IPS-15b (cell line): ENCODE measurements at regions not wholly inside any gene's neighbourhood (a gene's known extent, or its start where the extent isn't known, plus 50 kb on each side); places are given as distances from the start of the nearest gene placed in this dataset.

Experiments used
- H3K27me3 ChIP-seq: one replicate; pipeline ENCODE4 v1.6.1; 2013; ENCODE audit warnings: low read length; ENCODE audit not compliant: control insufficient read depth, insufficient read depth
- H3K36me3 ChIP-seq: one replicate; pipeline ENCODE4 v1.6.1; 2013; ENCODE audit warnings: low read length; ENCODE audit not compliant: control insufficient read depth, insufficient read depth
- H3K4me1 ChIP-seq: one replicate; pipeline ENCODE4 v1.6.1; 2013; ENCODE audit warnings: mild to moderate bottlenecking, low read length; ENCODE audit not compliant: control insufficient read depth, insufficient read depth
- H3K4me3 ChIP-seq: one replicate; pipeline ENCODE4 v1.5.1; 2013; ENCODE audit warnings: low read depth, low read length
- H3K9ac ChIP-seq: one replicate; pipeline ENCODE4 v1.6.1; 2013; ENCODE audit warnings: low read depth, mild to moderate bottlenecking, low read length
- H3K9me3 ChIP-seq: one replicate; pipeline ENCODE4 v1.6.1; 2013; ENCODE audit warnings: mild to moderate bottlenecking, low read length; ENCODE audit not compliant: control insufficient read depth, insufficient read depth

DNA sequence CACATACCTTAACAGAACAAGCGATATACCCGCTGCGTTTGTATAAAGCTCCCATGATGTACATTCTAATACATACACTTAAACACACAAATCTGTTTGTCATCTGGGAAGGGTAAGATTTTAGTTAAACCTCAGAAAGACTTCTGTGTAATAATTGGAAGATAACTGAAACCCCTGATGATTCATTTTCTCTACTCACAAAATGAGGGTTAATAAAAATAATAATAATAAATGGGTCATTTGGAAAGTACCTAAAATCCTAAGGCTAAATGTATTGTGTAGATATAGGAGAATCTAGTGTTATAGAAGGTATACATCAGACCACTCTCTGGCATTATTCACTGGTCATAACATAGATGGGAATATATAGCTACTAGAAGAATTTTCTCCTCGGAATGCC is 64.7 kb upstream of the SOX9 start:
- Histone ChIP-seq H3K9ac (no peak overlapping the region), H3K27me3 (no peaks in the 10 kb centered on the region), H3K4me3 (no peak overlapping the region), H3K36me3 (no peaks in the 10 kb centered on the region), H3K4me1 (no peaks in the 10 kb centered on the region), H3K9me3 (no peaks in the 10 kb centered on the region)

DNA sequence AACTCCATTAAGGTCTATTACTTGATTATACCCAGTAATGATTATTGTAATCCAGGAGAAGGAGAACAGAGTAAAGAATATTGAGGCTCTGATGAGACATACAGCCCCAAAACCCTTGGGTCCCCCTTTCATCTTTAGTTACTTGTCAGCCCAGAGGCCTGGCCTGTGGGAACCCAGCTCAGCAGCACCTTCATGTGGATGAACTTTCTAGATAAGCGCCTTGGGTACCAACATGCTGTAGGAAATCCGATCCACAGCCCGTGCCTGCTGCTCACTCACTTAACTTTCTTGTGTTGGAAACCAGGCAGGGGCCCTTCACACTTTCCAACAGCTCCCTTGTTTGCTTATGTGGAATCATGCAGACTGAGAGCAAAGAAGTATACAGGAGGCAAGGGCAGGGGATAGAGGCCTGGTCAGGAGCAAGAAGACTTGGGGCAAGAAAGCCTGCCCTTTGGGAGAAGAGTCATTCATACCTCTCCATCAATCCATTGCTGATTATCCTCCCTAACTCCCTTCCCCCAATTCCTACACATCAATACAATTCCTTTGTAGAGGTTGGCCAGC is 64.0 kb upstream of the SOX9 start:
- Histone ChIP-seq H3K4me3 (no peak overlapping the region), H3K9ac (no peak overlapping the region), H3K27me3 (no peaks in the 10 kb centered on the region), H3K36me3 (no peaks in the 10 kb centered on the region), H3K4me1 (no peaks in the 10 kb centered on the region), H3K9me3 (no peaks in the 10 kb centered on the region)

DNA sequence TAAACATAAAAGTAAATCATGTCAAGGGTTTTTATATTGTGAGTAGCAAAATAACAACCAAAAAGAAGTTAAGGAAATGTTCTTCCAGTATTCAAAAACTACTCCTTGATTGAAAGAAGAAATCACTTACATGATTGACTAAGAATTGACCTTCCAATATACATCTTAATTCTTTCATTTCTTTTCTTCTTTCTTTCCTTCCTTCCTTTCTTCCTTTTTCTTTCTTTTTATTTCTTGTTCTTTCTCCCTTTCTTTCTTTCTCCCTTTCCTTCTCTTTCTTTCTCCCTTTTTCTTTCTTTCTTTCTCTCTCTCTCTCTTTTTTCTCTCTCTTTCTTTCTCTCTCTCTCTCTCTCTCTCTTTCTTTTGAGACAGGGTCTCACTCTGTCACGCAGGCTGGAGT is 60.7 kb upstream of the SOX9 start:
- H3K27me3 ChIP-seq, result no peaks in the 10 kb centered on the region
- H3K36me3 ChIP-seq, result no peaks in the 10 kb centered on the region
- H3K9me3 ChIP-seq, result no peaks in the 10 kb centered on the region
- H3K4me1 ChIP-seq, result no peaks in the 10 kb centered on the region
- no peak overlapping the region for H3K9ac ChIP-seq
- H3K4me3 ChIP-seq, result no peak overlapping the region

DNA sequence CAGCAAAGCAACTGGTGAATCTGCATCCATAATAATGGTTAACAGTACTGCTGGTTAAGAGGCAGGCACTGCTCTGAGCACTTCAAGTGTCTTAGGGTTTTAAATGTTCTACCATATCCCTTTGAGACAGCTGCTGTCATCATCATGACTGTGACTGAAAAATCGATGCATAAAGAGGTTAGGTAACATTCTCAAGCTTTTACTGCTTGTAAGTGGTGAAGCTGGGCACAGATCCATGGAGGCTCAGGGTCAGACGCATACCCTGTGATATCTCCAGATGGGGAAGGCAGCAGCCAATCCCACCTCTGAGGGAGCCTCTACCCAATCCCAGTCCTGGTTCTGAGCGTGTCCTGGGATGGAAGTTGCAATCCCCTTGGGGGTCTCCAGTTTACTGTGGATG is 57.6 kb upstream of the SOX9 start:
- no peaks in the 10 kb centered on the region for H3K36me3 ChIP-seq
- H3K4me1 ChIP-seq, result no peaks in the 10 kb centered on the region
- H3K27me3 ChIP-seq, result no peaks in the 10 kb centered on the region
- no peak overlapping the region for H3K9ac ChIP-seq
- no peaks in the 10 kb centered on the region for H3K9me3 ChIP-seq
- no peak overlapping the region for H3K4me3 ChIP-seq

DNA sequence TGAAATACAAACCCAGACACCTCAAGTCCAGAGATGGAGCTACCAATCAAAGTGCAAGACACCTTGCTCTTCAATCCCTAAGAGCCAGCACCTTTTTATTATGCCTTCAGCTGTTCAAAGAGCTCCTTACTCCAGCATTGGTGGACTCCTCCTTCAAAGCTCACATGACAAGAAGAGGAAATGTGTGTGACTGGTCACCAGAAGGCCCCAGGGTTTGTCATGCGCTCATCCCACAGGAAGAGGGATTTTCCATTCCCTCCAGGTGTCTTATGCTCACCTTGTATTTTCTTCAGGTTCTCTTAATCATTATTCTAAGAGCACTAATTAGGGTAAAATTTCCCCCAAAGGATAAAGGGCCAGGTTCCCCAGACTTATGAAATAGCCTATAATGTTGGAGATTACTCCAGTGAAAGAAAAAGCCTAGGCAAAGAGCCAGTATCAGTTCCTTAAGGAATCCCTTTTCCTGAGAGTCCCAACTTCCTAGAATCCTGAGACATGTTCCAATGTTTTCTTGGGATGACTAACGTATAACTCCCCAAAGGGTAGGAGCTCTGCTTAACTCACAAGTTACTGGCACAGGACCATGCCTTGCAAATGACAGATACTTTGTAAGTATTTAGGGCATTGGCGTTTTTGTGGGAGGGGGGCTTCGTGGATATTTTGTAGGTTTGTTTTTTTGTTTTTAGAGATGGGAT is 56.9 kb upstream of the SOX9 start:
- H3K4me3 ChIP-seq, result no peak overlapping the region
- H3K9me3 ChIP-seq, result no peaks in the 10 kb centered on the region
- no peaks in the 10 kb centered on the region for H3K27me3 ChIP-seq
- H3K9ac ChIP-seq, result no peak overlapping the region
- H3K4me1 ChIP-seq, result no peaks in the 10 kb centered on the region
- H3K36me3 ChIP-seq, result no peaks in the 10 kb centered on the region

DNA sequence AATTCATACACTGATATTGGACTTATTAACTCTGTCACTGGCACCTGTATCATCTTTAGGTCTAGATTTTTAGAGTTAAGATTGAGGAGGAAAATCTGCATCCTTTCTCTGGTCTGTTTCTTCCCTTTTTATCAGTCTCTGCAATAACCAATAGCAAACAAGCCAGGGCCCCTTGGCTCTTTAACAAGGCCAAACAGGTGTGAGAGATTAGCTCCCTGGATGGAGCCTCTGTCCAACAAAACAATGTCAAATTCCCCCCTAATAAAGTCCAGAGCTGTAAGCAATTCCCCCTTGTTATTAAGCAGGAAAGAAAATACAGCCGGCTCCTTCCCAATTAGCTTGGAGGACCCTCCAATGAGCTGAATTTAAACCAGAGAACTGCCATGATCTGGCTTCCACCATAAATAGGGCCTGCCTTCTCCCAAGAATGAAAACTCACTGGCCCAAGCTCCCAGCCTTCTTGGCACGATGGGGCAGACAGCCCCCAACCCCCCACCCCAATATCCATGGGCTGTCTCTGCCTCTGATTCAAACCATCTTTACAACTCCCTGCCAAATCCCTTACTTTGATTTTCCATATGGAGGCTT is 56.1 kb upstream of the SOX9 start:
- Histone ChIP-seq H3K4me3 (no peak overlapping the region), H3K27me3 (no peaks in the 10 kb centered on the region), H3K9me3 (no peaks in the 10 kb centered on the region), H3K9ac (no peak overlapping the region), H3K4me1 (no peaks in the 10 kb centered on the region), H3K36me3 (no peaks in the 10 kb centered on the region)

DNA sequence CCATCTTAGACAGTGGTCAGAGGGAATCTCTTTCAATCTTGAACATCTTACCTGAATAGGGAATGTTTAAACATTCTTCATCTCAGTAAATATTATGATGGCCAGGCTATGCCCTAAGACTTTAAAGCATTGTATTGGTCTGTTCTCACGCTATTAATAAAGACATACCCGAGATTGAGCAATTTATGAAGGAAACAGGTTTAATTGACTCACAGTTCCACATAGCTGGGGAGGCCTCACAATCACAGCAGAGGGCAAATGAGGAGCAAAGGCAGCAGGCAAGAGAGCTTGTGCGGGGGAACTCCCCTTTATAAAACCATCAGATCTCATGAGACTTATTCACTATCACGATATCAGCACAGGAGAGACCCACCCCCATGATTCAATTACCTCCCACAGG is 55.3 kb upstream of the SOX9 start:
- Histone ChIP-seq H3K27me3 (no peaks in the 10 kb centered on the region), H3K9me3 (no peaks in the 10 kb centered on the region)

DNA sequence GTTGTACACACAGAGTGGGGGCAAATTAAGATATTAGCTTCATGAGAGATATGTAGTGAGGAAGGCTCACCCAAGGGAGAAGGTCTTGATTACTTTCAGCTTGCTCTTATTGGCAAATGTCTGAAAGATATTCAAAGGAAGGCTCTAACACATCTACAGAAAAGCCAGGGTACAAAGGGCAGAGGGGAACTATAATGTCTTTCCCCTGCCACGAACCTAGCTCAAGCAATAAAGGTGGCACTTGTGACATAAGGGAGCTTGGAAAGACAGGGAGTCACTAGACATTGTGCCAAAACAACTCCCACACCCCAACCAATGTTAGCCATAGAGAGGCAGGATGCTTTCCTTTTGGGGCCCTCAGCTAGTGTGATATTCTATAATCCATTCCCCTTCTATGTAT is 52.2 kb upstream of the SOX9 start:
- Histone ChIP-seq H3K9ac (no peak overlapping the region), H3K9me3 (no peaks in the 10 kb centered on the region), H3K36me3 (no peaks in the 10 kb centered on the region), H3K4me3 (no peak overlapping the region), H3K4me1 (no peaks in the 10 kb centered on the region), H3K27me3 (no peaks in the 10 kb centered on the region)

More for the DNA sequence above, 55.3 kb upstream of the SOX9 start:
- Histone ChIP-seq H3K4me3 (no peak overlapping the region), H3K4me1 (no peaks in the 10 kb centered on the region), H3K9ac (no peak overlapping the region), H3K36me3 (no peaks in the 10 kb centered on the region)

DNA sequence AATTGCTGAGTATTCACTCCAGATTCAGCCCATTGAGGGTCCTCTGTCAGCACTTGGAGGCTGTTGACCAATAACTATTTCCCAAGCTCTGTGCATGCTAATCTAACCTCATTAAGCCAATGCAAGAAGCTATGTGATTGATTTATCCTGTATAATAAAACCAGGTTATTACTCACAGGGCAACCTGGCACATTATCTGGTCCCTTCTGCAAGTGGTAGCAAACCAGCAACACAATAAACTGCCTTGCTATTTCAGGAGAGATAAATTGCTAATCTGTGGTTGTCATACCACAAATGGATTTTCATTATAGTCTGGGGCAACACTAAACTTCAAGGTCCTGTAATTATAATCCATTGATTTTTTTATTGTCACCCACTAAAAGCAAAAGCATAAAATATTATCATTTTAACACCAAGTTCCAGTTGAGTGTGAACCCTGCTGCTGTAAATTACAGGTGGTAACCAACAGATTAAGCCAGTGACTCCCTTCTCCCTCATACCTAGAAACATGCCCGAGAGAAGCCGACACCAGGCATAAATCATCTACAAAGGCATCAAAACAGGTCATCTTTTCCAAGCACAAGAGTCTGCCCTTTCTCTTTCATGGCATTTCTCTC is 51.1 kb upstream of the SOX9 start:
- Histone ChIP-seq H3K36me3 (no peaks in the 10 kb centered on the region), H3K9me3 (no peaks in the 10 kb centered on the region)

More for the DNA sequence above, 51.1 kb upstream of the SOX9 start:
- Histone ChIP-seq H3K9ac (no peak overlapping the region), H3K4me3 (no peak overlapping the region), H3K27me3 (no peaks in the 10 kb centered on the region), H3K4me1 (no peaks in the 10 kb centered on the region)
